ENCODE measurements at regions not wholly inside any gene's neighbourhood (a gene's known extent, or its start where the extent isn't known, plus 50 kb on each side); places are given as distances from the start of the nearest gene placed in this dataset.

GRCh38 chr4:135164601-135165000 is 963.0 kb upstream of the PABPC4L start:
- Histone ChIP-seq H3K79me2 (ENCODE audit: control insufficient read depth, insufficient read depth, low read length) (no peaks in the 10 kb centered on the region), H3K36me3 (ENCODE audit: control insufficient read depth in 2 of 2, extremely low read depth in 1 of 2, insufficient read depth in 2 of 2, low read length in 2 of 2) (no peaks in the 10 kb centered on the region), H3K4me1 (ENCODE audit: control insufficient read depth, extremely low read depth, insufficient read depth, low read length) (no peaks in the 10 kb centered on the region), H4K20me1 (replicated peaks; ENCODE audit: control insufficient read depth, extremely low read depth, insufficient read depth, low read length) (no peaks in the 10 kb centered on the region), H3K9ac (replicated peaks; ENCODE audit: extremely low read depth, insufficient read depth, low read length) (no peak overlapping the region), H3K4me3 (replicated peaks in 1 of 3; ENCODE audit: insufficient read depth in 1 of 3, low read depth in 1 of 3, low read length in 3 of 3) (no peak overlapping the region), H3K27ac (ENCODE audit: insufficient read depth, low read depth, low read length) (no peak overlapping the region), H3K9me1 (replicated peaks; ENCODE audit: control insufficient read depth, extremely low read depth, insufficient read depth, low read length) (no peaks in the 10 kb centered on the region), H2AFZ (ENCODE audit: low read depth, low read length) (no peak overlapping the region), H3K27me3 (ENCODE audit: control insufficient read depth in 2 of 2, insufficient read depth in 2 of 2, low read length in 2 of 2) (no peaks in the 10 kb centered on the region), H3K9me3 (replicated peaks; ENCODE audit: control insufficient read depth, insufficient read depth, low read length) (no peaks in the 10 kb centered on the region), H3K4me2 (ENCODE audit: insufficient read depth, low read length) (no peak overlapping the region)
- intact Hi-C loops (cut with micrococcal nuclease) (no loop called here), dilution Hi-C loops (cut with MboI; ENCODE audit: extremely low pct_ligation_motif_present, low sequenced_read_pairs) (no loop called here)
- no peak for FAIRE-seq
- TF ChIP-seq GATA2 (IDR thresholded peaks at IDR 0.05; ENCODE audit: insufficient read depth, insufficient read length, low read depth, low read length) = no peak
- no peak for TF ChIP-seq CTCF (IDR thresholded peaks at IDR 0.05; ENCODE audit: extremely low read depth in 1 of 2, insufficient read depth in 1 of 2, low read depth in 1 of 2, low read length in 2 of 2)
- TF ChIP-seq EZH2 (IDR thresholded peaks at IDR 0.05; ENCODE audit: borderline replicate concordance, low read depth, low read length, severe bottlenecking) = no peak
- no peak for TF ChIP-seq JUN (IDR thresholded peaks at IDR 0.05; ENCODE audit: borderline replicate concordance, insufficient read depth, insufficient read length, low read depth)
- TF ChIP-seq FOS (IDR thresholded peaks at IDR 0.05; ENCODE audit: borderline replicate concordance, insufficient read depth, low read length) = no peak
- no peak for TF ChIP-seq MAX (IDR thresholded peaks at IDR 0.05; ENCODE audit: insufficient read depth, insufficient read length)
- no peak for TF ChIP-seq MYC (IDR thresholded peaks at IDR 0.05; ENCODE audit: low read depth, low read length)
- no peak for TF ChIP-seq POLR2AphosphoS5 (IDR thresholded peaks at IDR 0.05; ENCODE audit: insufficient read depth, low read depth, low read length)
- no peak for TF ChIP-seq POLR2A (IDR thresholded peaks at IDR 0.05; ENCODE audit: low read depth, low read length)
- POLR2A ChIA-PET = no interaction called here
- BruUV-seq (replicated peaks) = no TSS peak
- no peak for DNase-seq (ENCODE audit: low read depth, low spot score)
- CTCF ChIA-PET = interaction anchor here (1.7 to 1.8 kb wide), 2 partner anchors 9 to 11 kb away, joined by 4 read pairs; no protein-coding TSS in a partner anchor
